Limb (tissue), 2 donors: ENCODE measurements at regions not wholly inside any gene's neighbourhood (a gene's known extent, or its start where the extent isn't known, plus 50 kb on each side); places are given as distances from the start of the nearest gene placed in this dataset.
"Not testable (repeated sequence)": the region's sequence is repeated elsewhere in the genome, so short reads cannot be mapped to it uniquely, and the experiment has no call there.

Source experiments
- DNase-seq, 2 donors: peaks; one replicate each; pipeline ENCODE4 v3.0.0-alpha.2; 2016; ENCODE audit errors: extremely low spot score in 2 of 2

DNA sequence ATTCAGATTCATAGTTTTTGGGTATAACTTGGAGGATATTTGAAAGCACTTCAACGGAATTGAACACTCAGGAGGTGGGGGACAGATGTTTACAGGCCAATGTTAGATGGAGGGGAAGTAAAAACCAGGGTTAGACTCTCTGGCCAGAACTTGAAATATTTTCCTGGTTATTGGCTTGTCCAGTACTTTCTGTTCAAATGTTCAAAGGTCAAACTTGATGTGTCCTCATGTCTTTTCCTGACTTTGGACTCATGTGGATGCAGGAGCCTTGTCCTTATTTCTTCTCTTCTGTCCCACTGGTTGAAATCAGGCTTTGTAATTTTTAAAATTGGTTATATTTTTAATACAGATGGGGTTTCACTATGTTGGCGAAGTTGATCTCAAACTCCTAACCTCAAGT, 2148.5 kb upstream of the RAG2 start:
- DNase-seq: not testable (repeated sequence)

GRCh38 chr11:38723361-38723760, 2125.3 kb upstream of the RAG2 start:
- DNase-seq: no peak

- peak in 1 of 2 donors; percentile 16 for DNase-seq
Observed at GRCh38 chr11:38721586-38722315, 2123.7 kb upstream of the RAG2 start.

DNA sequence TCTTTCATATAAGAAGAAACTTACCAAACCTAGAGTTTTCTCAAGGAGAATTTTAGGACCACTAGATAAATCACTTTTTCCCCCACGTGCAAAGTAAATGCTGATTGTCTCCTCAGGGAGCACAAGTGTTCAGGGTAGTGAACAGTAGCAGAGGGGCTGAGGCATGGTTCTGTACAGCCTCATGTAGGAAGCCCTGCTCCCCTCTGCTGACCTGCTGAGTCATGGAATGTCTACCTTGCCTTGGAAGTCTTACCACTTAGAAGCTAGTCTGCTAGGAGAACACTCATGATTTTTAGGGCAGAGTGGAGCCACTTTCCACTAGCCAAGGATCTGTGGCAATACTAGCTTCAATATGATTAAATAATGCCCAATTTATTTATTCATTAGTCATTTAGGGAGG, 2120.6 kb upstream of the RAG2 start:
- DNase-seq: no peak

DNA sequence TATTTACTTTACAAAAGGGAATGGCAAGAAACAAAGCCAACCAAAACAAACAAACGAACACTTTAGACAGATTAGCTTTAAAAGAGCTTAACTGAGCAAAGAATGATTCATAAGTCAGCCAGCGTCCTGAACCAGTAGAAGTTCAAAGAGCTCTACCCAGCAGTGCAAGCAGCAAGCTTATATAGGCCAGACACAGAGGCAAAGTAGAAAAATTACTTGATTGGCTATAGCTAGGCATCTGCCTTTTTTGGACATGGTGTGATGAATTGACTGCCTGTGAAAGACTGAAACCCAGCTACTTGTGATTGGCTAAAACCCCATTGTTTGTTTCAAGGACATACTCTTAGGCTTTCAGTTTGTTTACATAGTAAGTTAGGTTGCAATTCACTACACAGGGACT, 2120.0 kb upstream of the RAG2 start:
- DNase-seq: no peak

DNA sequence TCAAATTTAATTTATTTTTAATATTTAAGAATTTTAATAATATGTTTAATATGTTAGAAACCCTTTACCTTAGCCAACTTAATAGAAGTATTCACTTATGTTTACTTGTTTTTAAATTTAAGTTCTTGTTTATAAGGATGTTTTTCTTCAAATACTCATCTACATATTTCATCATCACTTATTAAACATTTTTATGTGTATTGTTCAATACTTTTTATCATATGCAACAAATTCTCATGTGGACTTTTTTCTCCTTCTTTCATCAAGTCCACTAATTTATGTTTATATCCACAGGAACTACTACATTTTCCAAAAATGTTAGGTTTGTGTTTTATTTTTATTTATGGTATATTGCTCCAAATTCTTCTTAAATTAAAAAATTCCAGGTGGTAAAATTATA, 2113.1 kb upstream of the RAG2 start:
- DNase-seq: no peak

DNA sequence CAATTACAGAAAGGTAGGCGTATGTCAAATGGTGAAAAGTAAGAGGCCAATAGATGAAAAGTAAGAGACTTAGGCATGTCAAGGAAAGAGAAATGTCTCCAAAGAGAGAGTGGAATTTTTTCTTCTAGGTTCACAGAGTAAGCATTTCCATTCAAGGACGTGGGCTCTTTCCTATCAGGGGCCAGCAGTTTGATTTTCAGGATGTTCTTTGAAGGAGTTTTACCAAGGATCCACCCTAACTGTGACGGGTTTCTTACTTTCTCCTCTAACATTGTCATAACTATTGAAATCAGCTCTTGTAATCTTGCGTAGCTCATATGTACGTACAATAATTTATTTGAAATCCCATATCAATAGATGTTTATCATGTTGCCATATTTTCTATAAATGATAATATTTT, 2112.2 kb upstream of the RAG2 start:
- no peak for DNase-seq

- no peak for DNase-seq
Observed at GRCh38 chr11:38700111-38700510, 2102.1 kb upstream of the RAG2 start.

DNA sequence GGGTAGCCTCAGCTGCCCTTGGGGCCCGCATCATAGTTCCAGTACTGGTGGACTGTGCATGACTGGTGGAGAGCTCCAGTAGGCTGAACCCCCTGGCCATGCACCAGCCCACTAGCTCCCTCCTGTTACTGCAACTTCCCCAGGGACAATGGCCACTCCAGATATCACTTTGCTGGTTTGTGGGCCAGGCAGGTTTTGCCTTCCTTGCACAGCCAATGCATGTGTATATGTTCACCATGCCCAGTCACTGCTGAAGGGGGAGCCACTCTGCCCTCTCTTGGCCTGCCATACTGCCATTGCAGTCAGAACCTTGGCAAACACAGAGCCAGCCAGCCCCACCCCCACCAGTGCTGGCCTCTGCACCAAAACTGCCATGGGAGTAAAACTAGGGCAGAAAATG, 2095.3 kb upstream of the RAG2 start:
- no peak for DNase-seq

GRCh38 chr11:38690211-38690610, 2092.2 kb upstream of the RAG2 start:
- not testable (repeated sequence) for DNase-seq

- no peak for DNase-seq
Observed at GRCh38 chr11:38687008-38687407, 2089.0 kb upstream of the RAG2 start.

DNA sequence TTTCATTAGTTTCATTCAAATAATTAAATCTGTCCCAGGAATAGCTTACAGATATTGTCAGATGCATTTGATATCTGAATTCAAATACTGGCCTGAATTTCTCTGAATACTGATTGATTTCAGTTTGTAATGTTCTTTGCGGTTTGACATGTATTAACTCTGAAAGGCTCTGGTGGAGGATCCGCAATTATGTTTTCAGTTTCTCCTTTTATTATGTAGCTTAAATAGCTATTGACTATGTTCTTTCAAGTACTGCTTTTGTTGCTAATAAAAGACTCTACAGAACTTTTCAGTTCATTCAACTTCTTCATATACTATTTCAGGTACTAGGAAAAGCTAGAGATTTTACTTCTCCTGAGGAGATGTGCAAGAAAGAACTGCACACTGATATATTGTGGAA, 2085.4 kb upstream of the RAG2 start:
- DNase-seq: no peak

- DNase-seq: no peak
Observed at GRCh38 chr11:38680746-38681145, 2082.7 kb upstream of the RAG2 start.

GRCh38 chr11:38680166-38680565, 2082.1 kb upstream of the RAG2 start:
- DNase-seq: no peak

DNA sequence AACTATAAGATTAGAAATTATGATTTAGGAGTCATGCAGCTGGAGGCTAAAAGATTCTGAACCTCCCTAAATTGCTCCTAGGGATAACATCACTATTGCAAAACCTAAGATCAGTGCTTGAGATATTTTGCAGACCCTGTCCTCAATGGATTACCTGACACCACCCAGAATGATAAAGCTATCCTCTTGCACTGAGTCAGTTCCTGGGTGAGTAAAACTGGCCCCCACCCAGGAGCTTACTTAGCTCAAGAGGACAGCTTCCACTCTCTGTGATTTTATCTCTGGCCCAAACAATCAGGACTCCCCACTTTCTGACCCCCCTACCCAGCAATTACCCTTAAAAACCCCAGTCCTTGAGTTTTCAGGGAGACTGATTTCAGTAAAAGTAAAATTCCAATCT, 2074.4 kb upstream of the RAG2 start:
- no peak for DNase-seq

GRCh38 chr11:38667359-38667758, 2069.3 kb upstream of the RAG2 start:
- DNase-seq: no peak

- no peak for DNase-seq
Observed at GRCh38 chr11:38648604-38649003, 2050.6 kb upstream of the RAG2 start.

DNA sequence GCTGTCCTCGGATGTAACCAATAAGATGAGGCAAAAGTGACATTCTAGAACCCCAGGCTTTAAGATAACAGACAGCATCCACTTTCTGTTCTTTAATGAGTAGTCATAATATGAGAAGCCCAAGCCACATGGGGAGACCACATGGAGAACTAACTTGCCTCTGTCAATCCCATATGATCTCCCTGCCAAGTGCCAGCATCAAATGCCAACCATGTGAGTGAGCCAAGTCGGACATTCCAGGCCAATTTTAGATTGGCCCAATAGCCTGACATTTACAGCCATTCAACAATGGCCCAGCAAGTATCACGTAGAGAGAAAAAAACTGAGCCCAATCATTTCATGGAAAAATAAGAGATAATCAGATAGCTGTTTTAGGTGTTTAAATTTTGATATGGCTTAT, 2048.3 kb upstream of the RAG2 start:
- DNase-seq: no peak

GRCh38 chr11:38640854-38641253, 2042.8 kb upstream of the RAG2 start:
- no peak for DNase-seq

- no peak for DNase-seq
Observed at GRCh38 chr11:38612701-38613100, 2014.7 kb upstream of the RAG2 start.

GRCh38 chr11:38601371-38601770, 2003.3 kb upstream of the RAG2 start:
- DNase-seq: not testable (repeated sequence)

GRCh38 chr11:38598418-38598817, 2000.4 kb upstream of the RAG2 start:
- no peak for DNase-seq

GRCh38 chr11:38595359-38596016, 1997.5 kb upstream of the RAG2 start:
- not testable (repeated sequence) for DNase-seq
